ENCODE measurements at regions not wholly inside any gene's neighbourhood (a gene's known extent, or its start where the extent isn't known, plus 50 kb on each side); places are given as distances from the start of the nearest gene placed in this dataset.

DNA sequence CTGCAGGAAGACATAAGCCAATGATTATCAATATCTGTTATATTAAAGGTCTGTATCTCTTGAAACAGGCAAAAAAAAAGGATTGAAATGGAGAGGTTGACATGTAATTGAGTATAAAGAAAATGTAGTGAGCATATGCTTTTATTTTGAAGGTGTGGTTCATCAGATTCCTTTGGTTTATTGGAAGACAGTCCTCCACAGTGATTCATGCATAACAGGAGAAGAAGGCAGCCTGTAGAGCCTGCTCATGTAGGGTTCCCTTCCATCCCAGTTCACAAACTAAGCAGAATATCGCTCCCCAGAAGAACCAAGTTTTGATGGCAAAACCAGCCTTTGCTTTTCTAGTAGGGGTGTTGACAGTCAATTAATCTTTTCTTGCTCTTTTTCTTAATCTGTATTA, 1016.8 kb upstream of the ADGRL4 start:
- Mint-ChIP-seq H3K9me3 (peaks cover 0 to 6% (median 3%) of the 10 kb centered on the region in 7 donors), H3K36me3 (no peaks in the 10 kb centered on the region), H3K27ac (no peak overlapping the region), H3K4me1 (no peaks in the 10 kb centered on the region), H3K27me3 (no peaks in the 10 kb centered on the region), H3K4me3 (no peak overlapping the region)
- DNase-seq (no peak), ATAC-seq (ENCODE audit: low read depth in 2 of 2) (no peak)

GRCh38 chr1:80021891-80022290, 1015.4 kb upstream of the ADGRL4 start:
- Mint-ChIP-seq H3K36me3 (no peaks in the 10 kb centered on the region), H3K4me1 (no peaks in the 10 kb centered on the region), H3K27ac (no peak overlapping the region), H3K9me3 (peaks cover 0 to 4% (median 2%) of the 10 kb centered on the region in 7 donors), H3K27me3 (no peaks in the 10 kb centered on the region), H3K4me3 (no peak overlapping the region)
- ATAC-seq (ENCODE audit: low read depth in 2 of 2): no peak
- no peak for DNase-seq

GRCh38 chr1:80018348-80018747, 1011.8 kb upstream of the ADGRL4 start:
- Mint-ChIP-seq H3K27me3 (no peaks in the 10 kb centered on the region), H3K9me3 (peaks cover 0 to 4% (median 2%) of the 10 kb centered on the region in 7 donors), H3K4me1 (no peaks in the 10 kb centered on the region), H3K27ac (no peak overlapping the region), H3K4me3 (no peak overlapping the region), H3K36me3 (no peaks in the 10 kb centered on the region)
- DNase-seq: no peak
- ATAC-seq (ENCODE audit: low read depth in 2 of 2): no peak

- Mint-ChIP-seq H3K4me1 (no peaks in the 10 kb centered on the region), H3K27ac (no peak overlapping the region), H3K27me3 (no peaks in the 10 kb centered on the region), H3K36me3 (no peaks in the 10 kb centered on the region), H3K9me3 (peaks cover 0 to 7% (median 2%) of the 10 kb centered on the region in 7 donors), H3K4me3 (no peak overlapping the region)
- ATAC-seq (ENCODE audit: low read depth in 2 of 2): no peak
- no peak for DNase-seq
Observed at GRCh38 chr1:80008934-80009333, 1002.4 kb upstream of the ADGRL4 start.

GRCh38 chr1:80003250-80003649, 996.7 kb upstream of the ADGRL4 start:
- no peaks in the 10 kb centered on the region for H3K36me3 Mint-ChIP-seq
- no peak for ATAC-seq (ENCODE audit: low read depth in 2 of 2)
- no peak for DNase-seq
- no peak overlapping the region for H3K4me3 Mint-ChIP-seq
- no peaks in the 10 kb centered on the region for H3K4me1 Mint-ChIP-seq
- H3K27ac Mint-ChIP-seq: no peak overlapping the region
- H3K9me3 Mint-ChIP-seq: peaks cover 0 to 25% (median 5%) of the 10 kb centered on the region in 7 donors
- H3K27me3 Mint-ChIP-seq: no peaks in the 10 kb centered on the region

GRCh38 chr1:79988401-79988800, 981.9 kb upstream of the ADGRL4 start:
- ATAC-seq (ENCODE audit: low read depth in 2 of 2) (no peak), DNase-seq (no peak)
- Mint-ChIP-seq H3K27me3 (no peaks in the 10 kb centered on the region), H3K4me3 (no peak overlapping the region), H3K9me3 (peaks cover 0 to 13% (median 3%) of the 10 kb centered on the region in 7 donors), H3K4me1 (no peaks in the 10 kb centered on the region), H3K36me3 (no peaks in the 10 kb centered on the region), H3K27ac (no peak overlapping the region)

DNA sequence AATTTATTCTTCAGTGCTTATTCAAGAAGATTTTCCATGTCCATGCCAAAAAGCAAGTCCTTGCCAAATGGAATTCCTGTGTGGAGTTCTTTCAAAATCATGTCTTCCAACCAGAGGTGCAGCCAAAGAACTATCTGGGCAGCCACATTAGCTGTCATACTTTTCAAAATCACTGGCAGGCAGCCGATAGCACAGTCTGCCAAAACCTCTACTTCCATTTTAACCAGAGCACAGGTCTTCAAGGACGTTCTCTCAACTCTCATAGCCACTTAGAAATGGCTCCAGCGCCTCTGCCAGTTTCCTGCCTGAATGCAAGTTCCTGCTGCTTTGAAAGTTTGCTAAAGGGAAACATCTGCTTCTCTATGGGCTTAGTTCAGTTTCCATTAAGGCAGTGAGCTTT, 975.7 kb upstream of the ADGRL4 start:
- ATAC-seq (ENCODE audit: low read depth in 2 of 2): no peak
- H3K27me3 Mint-ChIP-seq: no peaks in the 10 kb centered on the region
- H3K27ac Mint-ChIP-seq: no peak overlapping the region
- H3K4me3 Mint-ChIP-seq: no peak overlapping the region
- H3K36me3 Mint-ChIP-seq: no peaks in the 10 kb centered on the region
- no peak for DNase-seq
- no peaks in the 10 kb centered on the region for H3K4me1 Mint-ChIP-seq
- peaks cover 0 to 8% (median 2%) of the 10 kb centered on the region in 7 donors for H3K9me3 Mint-ChIP-seq

DNA sequence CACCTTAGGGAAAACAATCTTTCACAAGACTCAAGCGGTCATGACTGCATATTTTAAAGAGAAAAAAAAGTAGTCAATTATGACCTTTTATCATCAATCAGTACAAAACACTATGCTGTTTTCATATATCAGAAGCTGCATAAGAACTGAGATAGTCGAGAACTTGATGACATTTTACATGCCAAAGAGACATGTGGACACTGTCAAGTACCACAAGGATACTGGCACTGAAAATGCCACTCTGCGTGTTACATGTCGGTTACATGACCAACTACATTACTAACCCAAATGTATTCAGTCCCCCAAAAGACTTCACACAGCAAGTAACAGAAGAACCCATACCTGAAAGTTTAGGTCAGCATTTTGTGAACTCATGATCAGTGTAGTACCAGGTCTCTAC, 975.0 kb upstream of the ADGRL4 start:
- no peaks in the 10 kb centered on the region for H3K36me3 Mint-ChIP-seq
- H3K4me3 Mint-ChIP-seq: no peak overlapping the region
- ATAC-seq (ENCODE audit: low read depth in 2 of 2) (no peak), DNase-seq (no peak)
- H3K27me3 Mint-ChIP-seq: no peaks in the 10 kb centered on the region
- no peak overlapping the region for H3K27ac Mint-ChIP-seq
- H3K9me3 Mint-ChIP-seq: peaks cover 0 to 8% (median 2%) of the 10 kb centered on the region in 7 donors
- no peaks in the 10 kb centered on the region for H3K4me1 Mint-ChIP-seq

DNA sequence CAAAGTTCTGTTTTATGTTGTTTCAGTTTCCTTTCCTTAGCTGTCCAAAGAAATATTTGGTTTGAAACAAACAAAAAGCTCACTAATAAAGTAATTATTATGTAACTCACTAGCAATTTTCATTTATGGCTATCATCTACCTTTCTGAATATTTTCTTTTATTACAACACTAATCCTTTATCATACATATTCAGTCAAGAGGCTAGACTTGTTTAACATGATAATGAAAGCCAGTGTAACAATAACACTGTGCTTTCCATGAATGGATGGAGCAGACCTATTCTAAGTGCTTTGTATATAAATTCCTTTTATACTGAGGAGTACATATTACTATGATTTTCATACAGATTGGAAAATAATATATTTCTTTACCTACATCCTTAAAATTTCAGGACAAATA, 972.8 kb upstream of the ADGRL4 start:
- no peaks in the 10 kb centered on the region for H3K36me3 Mint-ChIP-seq
- ATAC-seq (ENCODE audit: low read depth in 2 of 2) (no peak), DNase-seq (no peak)
- no peaks in the 10 kb centered on the region for H3K4me1 Mint-ChIP-seq
- peaks cover 0 to 4% (median 0%) of the 10 kb centered on the region in 7 donors for H3K9me3 Mint-ChIP-seq
- no peak overlapping the region for H3K27ac Mint-ChIP-seq
- H3K4me3 Mint-ChIP-seq: no peak overlapping the region
- no peaks in the 10 kb centered on the region for H3K27me3 Mint-ChIP-seq

GRCh38 chr1:79976287-79976686, 969.8 kb upstream of the ADGRL4 start:
- no peak overlapping the region for H3K4me3 Mint-ChIP-seq
- no peaks in the 10 kb centered on the region for H3K4me1 Mint-ChIP-seq
- no peak for ATAC-seq (ENCODE audit: low read depth in 2 of 2)
- no peak overlapping the region for H3K27ac Mint-ChIP-seq
- H3K36me3 Mint-ChIP-seq: no peaks in the 10 kb centered on the region
- DNase-seq: no peak
- H3K27me3 Mint-ChIP-seq: no peaks in the 10 kb centered on the region
- H3K9me3 Mint-ChIP-seq: peaks cover 0 to 9% (median 0%) of the 10 kb centered on the region in 7 donors

DNA sequence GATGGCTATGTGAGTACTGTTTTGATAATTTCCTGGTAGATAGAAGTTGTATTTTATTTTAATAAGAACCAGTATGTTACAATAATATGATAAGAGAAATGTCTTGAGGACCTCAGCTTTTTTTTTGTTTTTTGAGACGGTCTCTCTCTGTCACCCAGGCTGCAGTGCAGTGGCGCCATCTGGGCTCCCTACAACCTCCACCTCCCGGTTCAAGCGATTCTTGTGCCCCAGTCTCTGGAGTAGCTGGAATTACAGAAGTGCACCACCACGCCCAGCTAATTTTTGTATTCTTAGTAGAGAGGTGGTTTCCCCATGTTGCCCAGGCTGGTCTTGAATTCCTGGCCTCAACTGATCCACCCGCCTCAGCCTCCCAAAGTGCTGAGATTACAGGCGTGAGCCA, 968.1 kb upstream of the ADGRL4 start:
- Mint-ChIP-seq H3K9me3 (peaks cover 0 to 9% (median 0%) of the 10 kb centered on the region in 7 donors), H3K27me3 (no peaks in the 10 kb centered on the region), H3K4me1 (no peaks in the 10 kb centered on the region), H3K36me3 (no peaks in the 10 kb centered on the region), H3K4me3 (no peak overlapping the region), H3K27ac (peak overlapping the region in 1 of 6 donors; percentile 13)
- ATAC-seq (ENCODE audit: low read depth in 2 of 2) (no peak), DNase-seq (no peak)

GRCh38 chr1:79969886-79970285, 963.4 kb upstream of the ADGRL4 start:
- H3K27me3 Mint-ChIP-seq: no peaks in the 10 kb centered on the region
- peaks cover under 1 to 12% (median 4%) of the 10 kb centered on the region in 7 donors for H3K9me3 Mint-ChIP-seq
- H3K36me3 Mint-ChIP-seq: no peaks in the 10 kb centered on the region

GRCh38 chr1:79966438-79966837, 959.9 kb upstream of the ADGRL4 start:
- Mint-ChIP-seq H3K27me3 (no peaks in the 10 kb centered on the region), H3K4me3 (no peak overlapping the region), H3K27ac (no peak overlapping the region), H3K4me1 (no peaks in the 10 kb centered on the region), H3K36me3 (no peaks in the 10 kb centered on the region), H3K9me3 (peaks cover 4 to 17% (median 12%) of the 10 kb centered on the region in 7 donors)
- DNase-seq (no peak), ATAC-seq (ENCODE audit: low read depth in 2 of 2) (no peak)

More at GRCh38 chr1:79969886-79970285, 963.4 kb upstream of the ADGRL4 start:
- no peaks in the 10 kb centered on the region for H3K4me1 Mint-ChIP-seq
- no peak for DNase-seq
- no peak for ATAC-seq (ENCODE audit: low read depth in 2 of 2)
- H3K4me3 Mint-ChIP-seq: no peak overlapping the region
- no peak overlapping the region for H3K27ac Mint-ChIP-seq

DNA sequence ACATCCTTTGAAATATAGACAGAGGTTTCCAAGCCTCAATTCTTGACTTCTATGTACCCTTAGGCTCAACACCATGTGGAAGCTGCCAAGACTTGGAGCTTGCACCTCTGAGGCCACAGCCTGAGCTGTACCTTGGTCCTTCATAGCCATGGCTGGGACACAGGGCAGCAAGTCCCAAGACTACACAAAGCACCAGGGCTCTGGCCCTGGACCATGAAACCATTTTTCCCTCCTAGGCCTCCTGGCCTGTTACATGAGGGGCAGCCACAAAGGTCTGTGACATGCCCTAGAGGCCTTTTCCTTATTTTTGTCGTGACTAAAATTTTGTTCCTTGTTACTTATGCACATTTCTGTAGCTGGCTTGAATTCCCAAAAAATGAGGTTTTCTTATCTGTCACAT, 953.1 kb upstream of the ADGRL4 start:
- Mint-ChIP-seq H3K9me3 (peaks cover 9 to 28% (median 13%) of the 10 kb centered on the region in 7 donors), H3K4me1 (no peaks in the 10 kb centered on the region), H3K27ac (no peak overlapping the region), H3K27me3 (no peaks in the 10 kb centered on the region), H3K36me3 (peaks cover 0 to 5% of the 10 kb centered on the region in 2 donors), H3K4me3 (no peak overlapping the region)
- ATAC-seq (ENCODE audit: low read depth in 2 of 2) (no peak), DNase-seq (no peak)

DNA sequence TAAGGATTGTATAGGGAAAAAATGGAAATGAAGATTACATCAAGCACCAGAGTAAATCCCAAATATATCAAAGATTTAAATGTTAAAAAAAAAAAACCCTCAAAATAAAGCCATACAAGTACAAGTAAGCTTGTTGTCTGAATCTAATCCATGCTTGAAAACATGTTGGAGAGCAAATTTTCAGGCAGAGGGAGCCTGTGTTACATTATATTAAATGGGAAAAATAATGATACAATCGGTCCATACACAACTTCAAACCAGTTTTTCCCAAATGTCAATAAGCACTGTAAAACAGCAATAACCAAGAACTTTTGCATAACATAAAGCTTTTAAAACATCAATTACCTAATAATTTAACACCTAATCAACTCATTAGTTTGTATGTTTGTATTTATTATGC, 949.4 kb upstream of the ADGRL4 start:
- Mint-ChIP-seq H3K27ac (no peak overlapping the region), H3K4me3 (no peak overlapping the region)

More for the DNA sequence above, 949.4 kb upstream of the ADGRL4 start:
- ATAC-seq (ENCODE audit: low read depth in 2 of 2) (no peak), DNase-seq (no peak)
- Mint-ChIP-seq H3K4me1 (no peaks in the 10 kb centered on the region), H3K27me3 (no peaks in the 10 kb centered on the region), H3K36me3 (peaks cover 0 to 5% of the 10 kb centered on the region in 2 donors), H3K9me3 (peaks cover 9 to 24% (median 13%) of the 10 kb centered on the region in 7 donors)
